Retinal pigment epithelial cell (primary cell): ENCODE measurements at regions not wholly inside any gene's neighbourhood (a gene's known extent, or its start where the extent isn't known, plus 50 kb on each side); places are given as distances from the start of the nearest gene placed in this dataset.

ENCODE experiments used
- DNase-seq: peaks from one replicate; pipeline ENCODE4 v3.0.0-alpha.2; 2010; ENCODE audit warnings: low read depth
- H3K4me3 ChIP-seq: 2 replicates; pipeline ENCODE4 v1.5.1; 2011; ENCODE audit warnings: mild to moderate bottlenecking, low read length, control low read depth, moderate library complexity
- CTCF ChIP-seq: conservative IDR thresholded peaks from 2 replicates; pipeline ENCODE4 v1.5.1; 2011; ENCODE audit warnings: low read depth, low read length, control low read depth, inconsistent platforms

GRCh38 chr10:79004311-79004710, 64.5 kb upstream of the ZMIZ1 start:
- no peak for DNase-seq
- H3K4me3 ChIP-seq = no peak overlapping the region
- no peak for TF ChIP-seq CTCF

GRCh38 chr10:79005126-79005810, 63.5 kb upstream of the ZMIZ1 start:
- no peak overlapping the region for H3K4me3 ChIP-seq
- DNase-seq = no peak
- no peak for TF ChIP-seq CTCF

- no peak for TF ChIP-seq CTCF
- no peak overlapping the region for H3K4me3 ChIP-seq
- no peak for DNase-seq
These were observed 61.7 kb upstream of the ZMIZ1 start for GRCh38 chr10:79007018-79007417.

- TF ChIP-seq CTCF = no peak
- H3K4me3 ChIP-seq = no peak overlapping the region
- no peak for DNase-seq
These were observed 61.1 kb upstream of the ZMIZ1 start for GRCh38 chr10:79007421-79008319.

GRCh38 chr10:79009145-79009544, 59.6 kb upstream of the ZMIZ1 start:
- TF ChIP-seq CTCF = no peak

GRCh38 chr10:79012567-79012966, 56.2 kb upstream of the ZMIZ1 start:
- no peak overlapping the region for H3K4me3 ChIP-seq
- no peak for TF ChIP-seq CTCF
- DNase-seq = no peak

More at GRCh38 chr10:79009145-79009544, 59.6 kb upstream of the ZMIZ1 start:
- DNase-seq = no peak
- no peak overlapping the region for H3K4me3 ChIP-seq
